Amniotic stem cell (primary cell): ENCODE measurements at regions not wholly inside any gene's neighbourhood (a gene's known extent, or its start where the extent isn't known, plus 50 kb on each side); places are given as distances from the start of the nearest gene placed in this dataset.

Source experiments
- DNase-seq: peaks from one replicate; lab custom pipeline; 2025; lab: John Stamatoyannopoulos, UW

- no peak for DNase-seq
Measured at GRCh38 chr13:40388617-40389016, 277.8 kb downstream of the FOXO1 start.

- DNase-seq: no peak
Measured at GRCh38 chr13:40389081-40389641, 277.3 kb downstream of the FOXO1 start.

GRCh38 chr13:40390401-40390916, 276.0 kb downstream of the FOXO1 start:
- DNase-seq: no peak

- no peak for DNase-seq
Measured at GRCh38 chr13:40391788-40392187, 274.7 kb downstream of the FOXO1 start.

- DNase-seq: no peak
Measured at GRCh38 chr13:40394304-40394985, 272.0 kb downstream of the FOXO1 start.

- DNase-seq: no peak
Measured at GRCh38 chr13:40398065-40398464, 268.4 kb downstream of the FOXO1 start.

GRCh38 chr13:40399756-40400155, 266.7 kb downstream of the FOXO1 start:
- no peak for DNase-seq

GRCh38 chr13:40401911-40402776, 264.3 kb downstream of the FOXO1 start:
- no peak for DNase-seq

GRCh38 chr13:40402931-40403431, 263.5 kb downstream of the FOXO1 start:
- DNase-seq: no peak

- DNase-seq: no peak
Measured at GRCh38 chr13:40403509-40404241, 262.8 kb downstream of the FOXO1 start.

GRCh38 chr13:40404407-40404806, 262.0 kb downstream of the FOXO1 start:
- no peak for DNase-seq

- DNase-seq: no peak
Measured at GRCh38 chr13:40404967-40405716, 261.3 kb downstream of the FOXO1 start.

- no peak for DNase-seq
Measured at GRCh38 chr13:40406405-40407120, 259.9 kb downstream of the FOXO1 start.

- DNase-seq: no peak
Measured at GRCh38 chr13:40407567-40407966, 258.9 kb downstream of the FOXO1 start.

GRCh38 chr13:40408602-40409001, 257.8 kb downstream of the FOXO1 start:
- no peak for DNase-seq

GRCh38 chr13:40409278-40409677, 257.2 kb downstream of the FOXO1 start:
- DNase-seq: no peak

- DNase-seq: no peak
Measured at GRCh38 chr13:40410315-40410714, 256.1 kb downstream of the FOXO1 start.

GRCh38 chr13:40420160-40420740, 246.2 kb downstream of the FOXO1 start:
- DNase-seq: no peak

GRCh38 chr13:40422588-40423235, 243.7 kb downstream of the FOXO1 start:
- DNase-seq: no peak

GRCh38 chr13:40428354-40428753, 238.1 kb downstream of the FOXO1 start:
- no peak for DNase-seq
